Stimulated activated CD4-positive, alpha-beta T cell treated with anti-CD3 and anti-CD28 coated beads, TNF-alpha, amount 100 ng/mL, for 48 hours (primary cell): ENCODE measurements at regions not wholly inside any gene's neighbourhood (a gene's known extent, or its start where the extent isn't known, plus 50 kb on each side); places are given as distances from the start of the nearest gene placed in this dataset.

ENCODE experiments used
- DNase-seq, 3 donors: peaks; one replicate each; pipeline ENCODE4 v3.0.0-alpha.2; 2020; ENCODE audit warnings: low read depth in 3 of 3

GRCh38 chr2:80706541-80706940 lies 402.0 kb upstream of the LRRTM1 start:
- no peak for DNase-seq

- DNase-seq = no peak
Observed at GRCh38 chr2:80703532-80703931, 399.0 kb upstream of the LRRTM1 start.

GRCh38 chr2:80700961-80701360 lies 396.4 kb upstream of the LRRTM1 start:
- DNase-seq = no peak
